ENCODE measurements at regions not wholly inside any gene's neighbourhood (a gene's known extent, or its start where the extent isn't known, plus 50 kb on each side); places are given as distances from the start of the nearest gene placed in this dataset.

GRCh38 chr13:65112531-65112941 lies 2117.6 kb downstream of the PCDH9 start:
- intact Hi-C loops (cut with micrococcal nuclease; ENCODE audit: unreplicated experiment) (no loop called here), in situ Hi-C loops (cut with HindIII; ENCODE audit: extremely low pct_ligation_motif_present, low pct_unique_long_range_greater_than_20kb) (no loop called here)
- no peak for TF ChIP-seq MTA3 (CRISPR knock-in tag; IDR thresholded peaks at IDR 0.05)
- no peak for TF ChIP-seq BRF2 (CRISPR knock-in tag; IDR thresholded peaks at IDR 0.05)
- no peak for TF ChIP-seq ZSCAN31 (CRISPR knock-in tag; IDR thresholded peaks at IDR 0.05; ENCODE audit: low read depth)
- no peak for TF ChIP-seq MED1 (CRISPR knock-in tag; IDR thresholded peaks at IDR 0.05)
- TF ChIP-seq SNRNP70 (IDR thresholded peaks at IDR 0.05; ENCODE audit: low read depth, low read length): no peak
- no peak for TF ChIP-seq CBX1 (IDR thresholded peaks at IDR 0.05; ENCODE audit: low read depth)
- TF ChIP-seq ZNF207 (IDR thresholded peaks at IDR 0.05; ENCODE audit: borderline replicate concordance): no peak
- no peak for TF ChIP-seq ZNF710 (CRISPR knock-in tag; IDR thresholded peaks at IDR 0.05; ENCODE audit: borderline replicate concordance)
- TF ChIP-seq ZNF256 (CRISPR knock-in tag; conservative IDR thresholded peaks at IDR 0.05): no peak
- TF ChIP-seq TBP (CRISPR knock-in tag; IDR thresholded peaks at IDR 0.05): no peak
- TF ChIP-seq CCAR2 (optimal IDR thresholded peaks at IDR 0.05; ENCODE audit: low read depth, low read length): no peak
- no peak for TF ChIP-seq ZFP91 (CRISPR knock-in tag; IDR thresholded peaks at IDR 0.05; ENCODE audit: borderline replicate concordance)
- WGBS (ENCODE audit: low lambda C conversion rate): under 1% methylated on average over 3 of the region's 3 CpGs
- no peak for FAIRE-seq
- CTCF ChIA-PET (ENCODE audit: low intra/inter-chr PET ratio, low total read pairs): no interaction called here
- Histone ChIP-seq H3K79me2 (ENCODE audit: insufficient read depth, low read length) (no peaks in the 10 kb centered on the region), H3K9ac (ENCODE audit: insufficient read depth, low read depth, low read length) (no peak overlapping the region), H4K20me1 (ENCODE audit: insufficient read depth, low read length) (no peaks in the 10 kb centered on the region), H2AFZ (ENCODE audit: low read length) (no peak overlapping the region), H3K9me3 (ENCODE audit: low read length) (no peaks in the 10 kb centered on the region), H3K4me1 (ENCODE audit: insufficient read depth, low read length) (no peaks in the 10 kb centered on the region), H3K4me3 (replicated peaks in 1 of 3; ENCODE audit: insufficient read depth in 1 of 3, low read depth in 2 of 3, low read length in 3 of 3) (no peak overlapping the region), H3K4me2 (ENCODE audit: low read depth, low read length) (no peak overlapping the region), H3K27ac (ENCODE audit: extremely low read length, insufficient read depth, low read length) (no peak overlapping the region), H3K36me3 (replicated peaks in 1 of 2; ENCODE audit: control insufficient read depth in 1 of 2, insufficient read depth in 2 of 2, low read length in 2 of 2) (no peaks in the 10 kb centered on the region), H3K27me3 (ENCODE audit: control insufficient read depth in 1 of 2, insufficient read depth in 2 of 2, low read length in 2 of 2) (no peaks in the 10 kb centered on the region)
- POLR2A ChIA-PET: no interaction called here
- no TSS peak for BruUV-seq (replicated peaks)
- no peak for ATAC-seq
- no peak for DNase-seq (ENCODE audit: low spot score)
